NB4 (cell line): ENCODE measurements at regions not wholly inside any gene's neighbourhood (a gene's known extent, or its start where the extent isn't known, plus 50 kb on each side); places are given as distances from the start of the nearest gene placed in this dataset.

Experiments
- DNase-seq: peaks from one replicate; pipeline ENCODE4 v3.0.0; 2010; ENCODE audit warnings: low read depth
- H3K4me3 ChIP-seq: one replicate; pipeline ENCODE4 v1.5.1; 2011; ENCODE audit warnings: mild to moderate bottlenecking, low read depth, low read length, moderate library complexity
- MYC ChIP-seq: IDR thresholded peaks from 2 replicates; pipeline ENCODE4 v1.6.1; 2011; ENCODE audit warnings: low read depth, low read length
- POLR2A ChIP-seq: IDR thresholded peaks from 2 replicates; pipeline ENCODE4 v1.6.1; 2011; ENCODE audit warnings: mild to moderate bottlenecking; ENCODE audit not compliant: insufficient read length; ENCODE audit errors: extremely low read depth
- TF ChIP-seq, protein P1 (sequence below): IDR thresholded peaks from one replicate; pipeline ENCODE4 v1.5.1; 2012; ENCODE audit warnings: low read depth, low read length
- TF ChIP-seq, protein P2 (sequence below): IDR thresholded peaks from 2 replicates; pipeline ENCODE4 v1.6.1; 2011; ENCODE audit warnings: low read depth, low read length

DNA sequence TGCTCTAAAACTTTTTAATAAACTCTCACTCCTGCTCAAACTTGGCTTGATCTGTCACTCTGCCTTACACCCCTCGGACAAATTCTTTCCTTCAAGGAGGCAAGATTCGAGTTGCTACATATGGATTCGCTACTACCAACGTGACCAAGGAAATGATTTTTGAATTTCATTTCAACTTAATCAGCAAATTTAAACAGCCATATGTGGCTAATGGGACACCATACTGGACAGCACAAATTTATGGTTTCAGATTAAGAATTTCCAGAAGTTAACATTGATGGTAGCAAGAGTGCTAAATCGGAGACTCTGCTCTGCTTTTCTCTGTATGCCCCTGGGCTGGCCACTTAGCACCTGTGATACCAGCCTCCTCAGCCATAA is 318.2 kb upstream of the PSMD7 start:
- no peak overlapping the region for H3K4me3 ChIP-seq
- no peak for DNase-seq
- TF ChIP-seq, protein P1, sequence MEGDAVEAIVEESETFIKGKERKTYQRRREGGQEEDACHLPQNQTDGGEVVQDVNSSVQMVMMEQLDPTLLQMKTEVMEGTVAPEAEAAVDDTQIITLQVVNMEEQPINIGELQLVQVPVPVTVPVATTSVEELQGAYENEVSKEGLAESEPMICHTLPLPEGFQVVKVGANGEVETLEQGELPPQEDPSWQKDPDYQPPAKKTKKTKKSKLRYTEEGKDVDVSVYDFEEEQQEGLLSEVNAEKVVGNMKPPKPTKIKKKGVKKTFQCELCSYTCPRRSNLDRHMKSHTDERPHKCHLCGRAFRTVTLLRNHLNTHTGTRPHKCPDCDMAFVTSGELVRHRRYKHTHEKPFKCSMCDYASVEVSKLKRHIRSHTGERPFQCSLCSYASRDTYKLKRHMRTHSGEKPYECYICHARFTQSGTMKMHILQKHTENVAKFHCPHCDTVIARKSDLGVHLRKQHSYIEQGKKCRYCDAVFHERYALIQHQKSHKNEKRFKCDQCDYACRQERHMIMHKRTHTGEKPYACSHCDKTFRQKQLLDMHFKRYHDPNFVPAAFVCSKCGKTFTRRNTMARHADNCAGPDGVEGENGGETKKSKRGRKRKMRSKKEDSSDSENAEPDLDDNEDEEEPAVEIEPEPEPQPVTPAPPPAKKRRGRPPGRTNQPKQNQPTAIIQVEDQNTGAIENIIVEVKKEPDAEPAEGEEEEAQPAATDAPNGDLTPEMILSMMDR: no peak
- TF ChIP-seq, protein P2, sequence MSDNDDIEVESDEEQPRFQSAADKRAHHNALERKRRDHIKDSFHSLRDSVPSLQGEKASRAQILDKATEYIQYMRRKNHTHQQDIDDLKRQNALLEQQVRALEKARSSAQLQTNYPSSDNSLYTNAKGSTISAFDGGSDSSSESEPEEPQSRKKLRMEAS: no peak
- TF ChIP-seq POLR2A: no peak

DNA sequence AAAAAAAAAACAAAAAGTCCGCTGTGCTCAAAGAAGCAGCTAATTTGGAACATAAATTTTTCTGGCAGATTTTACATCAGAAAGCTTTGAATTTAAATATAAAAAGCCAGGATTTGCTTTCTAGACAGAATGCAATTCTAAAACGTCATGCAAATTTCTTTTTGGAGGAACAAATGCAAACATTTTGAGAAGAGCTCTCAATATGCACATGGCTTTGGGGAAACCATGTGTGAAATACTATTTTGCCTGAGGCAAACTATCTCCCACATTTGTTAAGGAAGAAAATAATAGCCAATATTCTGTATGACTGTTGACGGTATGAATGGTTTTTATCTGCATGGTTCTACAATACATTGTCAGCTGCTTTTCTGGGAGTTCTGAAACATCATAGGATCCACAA is 320.0 kb upstream of the PSMD7 start:
- TF ChIP-seq, protein P2: no peak
- TF ChIP-seq MYC (no peak), POLR2A (no peak)
- TF ChIP-seq, protein P1: no peak
- no peak for DNase-seq

DNA sequence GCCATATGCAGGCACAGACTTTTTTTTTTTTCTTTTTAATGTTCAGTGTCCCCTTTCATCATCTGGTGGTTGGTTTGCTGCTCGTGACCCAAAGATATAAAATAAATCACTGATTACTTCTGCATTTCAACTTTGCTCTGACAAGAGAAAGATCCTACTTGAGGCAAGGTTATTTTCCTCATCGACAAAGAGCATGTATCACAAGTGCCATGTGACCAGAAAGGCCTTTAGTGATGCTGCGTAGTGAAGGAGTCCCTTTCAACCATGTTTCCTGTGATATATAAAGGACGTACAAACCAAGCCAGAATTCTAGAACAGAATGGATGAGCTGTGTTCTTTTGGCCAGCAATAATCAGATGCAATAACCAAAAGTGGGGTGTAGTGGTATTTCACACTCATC is 323.4 kb upstream of the PSMD7 start:
- TF ChIP-seq, protein P1: no peak
- TF ChIP-seq, protein P2: no peak
- TF ChIP-seq POLR2A: no peak
- TF ChIP-seq MYC: no peak
- no peak overlapping the region for H3K4me3 ChIP-seq
- no peak for DNase-seq

More for the DNA sequence above, 320.0 kb upstream of the PSMD7 start:
- H3K4me3 ChIP-seq: no peak overlapping the region

DNA sequence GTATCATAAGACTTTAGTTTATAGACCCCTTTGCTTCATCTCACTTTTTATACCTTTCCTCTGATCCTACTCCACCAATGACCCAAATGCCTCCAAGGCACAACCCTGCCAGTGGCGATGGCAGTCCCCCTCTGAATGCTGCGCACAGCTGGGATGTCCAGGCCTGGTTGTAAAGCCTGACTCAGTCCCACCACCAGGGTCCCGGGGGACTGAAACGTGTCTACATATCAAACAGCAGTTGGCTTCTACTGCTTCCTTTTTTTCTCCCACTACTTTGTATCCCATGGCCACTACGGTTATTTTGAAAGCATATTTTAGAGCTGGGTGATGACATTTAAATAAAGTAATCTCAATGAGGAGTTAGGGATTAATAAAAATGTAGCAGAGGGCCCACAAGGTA is 329.8 kb upstream of the PSMD7 start:
- DNase-seq: peak; percentile 94
- no peak overlapping the region for H3K4me3 ChIP-seq
- TF ChIP-seq, protein P2: peak; percentile 47; the same call in 1 of the 2 replicates
- TF ChIP-seq, protein P1: no peak
- TF ChIP-seq POLR2A: no peak
- no peak for TF ChIP-seq MYC

DNA sequence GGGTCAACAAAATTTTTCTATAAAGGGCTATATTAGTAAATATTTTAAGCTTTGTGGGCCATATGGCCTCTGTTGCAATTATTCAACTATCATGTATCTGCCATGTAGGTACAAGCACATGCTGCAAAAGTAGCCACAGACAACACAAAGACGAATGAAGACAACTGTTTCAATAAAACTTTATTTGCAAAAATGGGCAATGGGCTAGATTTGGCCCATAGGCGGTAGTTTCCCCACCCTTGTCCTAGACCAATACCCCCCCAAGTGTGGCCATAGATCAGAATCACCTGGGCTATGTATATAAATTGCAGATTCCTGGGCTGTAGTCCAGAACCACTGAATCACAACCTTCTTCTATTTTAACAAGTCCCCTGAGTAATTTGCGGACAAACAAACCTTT is 331.0 kb upstream of the PSMD7 start:
- TF ChIP-seq, protein P2: no peak
- no peak overlapping the region for H3K4me3 ChIP-seq
- DNase-seq: no peak

DNA sequence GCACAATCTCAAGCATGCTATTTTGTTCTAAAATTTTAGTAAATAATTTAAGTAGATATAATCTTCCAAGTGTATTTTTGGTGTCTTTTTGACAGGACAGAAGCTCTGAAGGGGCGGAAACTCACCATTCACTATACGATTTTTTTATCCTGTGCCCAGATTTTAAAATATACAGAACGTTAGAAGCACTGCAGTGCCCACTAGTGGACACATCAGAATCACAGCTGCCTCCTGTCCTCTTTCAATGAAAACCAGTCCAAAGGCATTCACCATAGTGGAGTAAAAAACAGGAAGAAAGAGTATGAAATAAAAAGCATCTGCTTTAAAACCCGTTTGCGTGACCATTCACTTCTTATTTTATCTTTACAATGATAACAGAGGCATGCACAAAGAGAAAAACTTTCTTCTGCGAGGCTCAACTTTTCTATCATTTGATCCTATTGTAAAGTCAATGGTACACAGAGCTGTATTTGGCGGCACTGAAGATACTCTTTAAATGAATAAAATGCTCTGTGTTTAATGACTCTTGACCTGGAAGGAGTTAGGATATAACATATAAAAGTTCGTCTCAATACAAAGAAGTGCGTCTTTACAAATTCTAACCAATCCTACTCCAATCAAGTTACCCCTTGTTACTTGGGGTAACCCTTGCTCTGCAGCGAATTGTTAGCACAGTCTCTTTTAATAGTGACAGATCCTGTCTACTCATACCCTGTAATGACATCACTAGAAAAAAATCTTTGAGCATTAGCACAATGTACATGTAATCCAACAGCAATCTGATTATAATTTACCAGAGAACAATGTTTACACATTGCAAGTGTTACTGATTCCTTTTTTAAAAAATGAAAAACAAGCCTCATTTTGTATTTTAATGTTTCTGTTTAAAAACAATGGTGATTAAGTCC is 339.8 kb upstream of the PSMD7 start:
- TF ChIP-seq, protein P1: peak; percentile 95
- TF ChIP-seq, protein P2: no peak
- TF ChIP-seq POLR2A: no peak
- no peak for TF ChIP-seq MYC
- peak; percentile 77 for DNase-seq
- H3K4me3 ChIP-seq: no peak overlapping the region
